Liver (tissue), 3 donors: ENCODE measurements at regions not wholly inside any gene's neighbourhood (a gene's known extent, or its start where the extent isn't known, plus 50 kb on each side); places are given as distances from the start of the nearest gene placed in this dataset.

Experiments used
- EGR1 ChIP-seq, 2 donors: IDR thresholded peaks; 2 replicates each; pipeline ENCODE4 v1.6.1; 2016 to 2018; ENCODE audit warnings: antibody characterized with exemption in 2 of 2, low read depth in 2 of 2
- GABPA ChIP-seq, 2 donors: IDR thresholded peaks in 1 of 2; conservative IDR thresholded peaks in 1 of 2; 2 replicates each; pipeline ENCODE4 v1.6.1; 2016; ENCODE audit warnings: antibody characterized with exemption in 2 of 2, mild to moderate bottlenecking in 1 of 2, moderate library complexity in 1 of 2
- HNF4A ChIP-seq, 2 donors: conservative IDR thresholded peaks; 2 replicates each; pipeline ENCODE4 v1.6.1; 2016; ENCODE audit warnings: antibody characterized with exemption in 2 of 2, mild to moderate bottlenecking in 2 of 2
- JUND ChIP-seq, 2 donors: IDR thresholded peaks; 2 replicates each; pipeline ENCODE4 v1.6.1; 2016; ENCODE audit warnings: antibody characterized with exemption in 2 of 2
- RAD21 ChIP-seq, 2 donors: IDR thresholded peaks; 2 replicates each; pipeline ENCODE4 v1.6.1; 2016; ENCODE audit warnings: antibody characterized with exemption in 2 of 2, mild to moderate bottlenecking in 2 of 2
- REST ChIP-seq: IDR thresholded peaks from 2 replicates; pipeline ENCODE4 v1.6.1; 2016; ENCODE audit warnings: antibody characterized with exemption, mild to moderate bottlenecking
- RXRA ChIP-seq, 2 donors: IDR thresholded peaks; 2 replicates each; pipeline ENCODE4 v1.6.1; 2017 to 2018; ENCODE audit warnings: antibody characterized with exemption in 2 of 2, mild to moderate bottlenecking in 1 of 2
- SP1 ChIP-seq: IDR thresholded peaks from 2 replicates; pipeline ENCODE4 v1.6.1; 2018; ENCODE audit warnings: antibody characterized with exemption, mild to moderate bottlenecking
- TAF1 ChIP-seq: conservative IDR thresholded peaks from 2 replicates; pipeline ENCODE4 v1.6.1; 2016; ENCODE audit warnings: antibody characterized with exemption, mild to moderate bottlenecking
- YY1 ChIP-seq: IDR thresholded peaks from 2 replicates; pipeline ENCODE4 v1.6.1; 2016; ENCODE audit warnings: antibody characterized with exemption, mild to moderate bottlenecking
- ZBTB33 ChIP-seq: IDR thresholded peaks from 2 replicates; pipeline ENCODE4 v1.6.1; 2016; ENCODE audit warnings: antibody characterized with exemption
- TF ChIP-seq, protein P1 (sequence below): fragments of 150-350 bp; IDR thresholded peaks from 2 replicates; pipeline ENCODE4 v1.5.1; 2017; ENCODE audit warnings: improper control_type of control experiment, low read depth, low read length; ENCODE audit not compliant: missing input control
- TF ChIP-seq, protein P2 (sequence below): IDR thresholded peaks from 2 replicates; pipeline ENCODE4 v1.6.1; 2016; ENCODE audit warnings: antibody characterized with exemption
- TF ChIP-seq, protein P3 (sequence below): IDR thresholded peaks from 2 replicates; pipeline ENCODE4 v1.6.1; 2016; ENCODE audit warnings: antibody characterized with exemption
- donor health status: healthy.
- donor health status: healthy.

DNA sequence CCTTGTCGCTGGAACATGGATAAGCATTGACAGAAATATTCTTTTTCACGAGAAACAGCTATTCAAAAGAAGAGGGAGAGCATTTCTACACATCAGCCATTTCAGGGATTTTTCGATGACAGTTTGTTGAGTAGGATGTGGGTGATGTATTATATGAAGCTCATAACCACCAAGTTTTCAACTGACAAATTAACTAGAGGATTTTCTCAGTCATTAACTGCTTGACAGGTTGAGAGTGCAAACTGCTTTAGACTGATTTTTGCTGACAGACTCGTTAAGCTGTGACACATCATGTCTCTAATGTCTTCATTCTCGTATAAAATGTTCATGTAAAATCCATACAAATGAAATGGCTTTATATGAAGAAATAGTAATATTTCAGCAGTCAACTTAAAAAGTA is 354.2 kb upstream of the KCNN2 start:
- TF ChIP-seq, protein P1, sequence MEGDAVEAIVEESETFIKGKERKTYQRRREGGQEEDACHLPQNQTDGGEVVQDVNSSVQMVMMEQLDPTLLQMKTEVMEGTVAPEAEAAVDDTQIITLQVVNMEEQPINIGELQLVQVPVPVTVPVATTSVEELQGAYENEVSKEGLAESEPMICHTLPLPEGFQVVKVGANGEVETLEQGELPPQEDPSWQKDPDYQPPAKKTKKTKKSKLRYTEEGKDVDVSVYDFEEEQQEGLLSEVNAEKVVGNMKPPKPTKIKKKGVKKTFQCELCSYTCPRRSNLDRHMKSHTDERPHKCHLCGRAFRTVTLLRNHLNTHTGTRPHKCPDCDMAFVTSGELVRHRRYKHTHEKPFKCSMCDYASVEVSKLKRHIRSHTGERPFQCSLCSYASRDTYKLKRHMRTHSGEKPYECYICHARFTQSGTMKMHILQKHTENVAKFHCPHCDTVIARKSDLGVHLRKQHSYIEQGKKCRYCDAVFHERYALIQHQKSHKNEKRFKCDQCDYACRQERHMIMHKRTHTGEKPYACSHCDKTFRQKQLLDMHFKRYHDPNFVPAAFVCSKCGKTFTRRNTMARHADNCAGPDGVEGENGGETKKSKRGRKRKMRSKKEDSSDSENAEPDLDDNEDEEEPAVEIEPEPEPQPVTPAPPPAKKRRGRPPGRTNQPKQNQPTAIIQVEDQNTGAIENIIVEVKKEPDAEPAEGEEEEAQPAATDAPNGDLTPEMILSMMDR = no peak
- TF ChIP-seq YY1 (no peak), TAF1 (no peak), EGR1 (IDR thresholded peaks at IDR 0.05; ENCODE audit: low read depth in 2 of 2) (no peak), REST (no peak), HNF4A (conservative IDR thresholded peaks at IDR 0.05) (no peak), JUND (IDR thresholded peaks at IDR 0.05) (no peak), GABPA (IDR thresholded peaks at IDR 0.05 in 1 of 2, conservative IDR thresholded peaks at IDR 0.05 in 1 of 2) (no peak), RAD21 (IDR thresholded peaks at IDR 0.05) (no peak), SP1 (no peak), RXRA (IDR thresholded peaks at IDR 0.05) (no peak), ZBTB33 (no peak)
- TF ChIP-seq, protein P2, sequence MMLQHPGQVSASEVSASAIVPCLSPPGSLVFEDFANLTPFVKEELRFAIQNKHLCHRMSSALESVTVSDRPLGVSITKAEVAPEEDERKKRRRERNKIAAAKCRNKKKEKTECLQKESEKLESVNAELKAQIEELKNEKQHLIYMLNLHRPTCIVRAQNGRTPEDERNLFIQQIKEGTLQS = no peak
- TF ChIP-seq, protein P3, sequence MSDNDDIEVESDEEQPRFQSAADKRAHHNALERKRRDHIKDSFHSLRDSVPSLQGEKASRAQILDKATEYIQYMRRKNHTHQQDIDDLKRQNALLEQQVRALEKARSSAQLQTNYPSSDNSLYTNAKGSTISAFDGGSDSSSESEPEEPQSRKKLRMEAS = no peak
